A549 (cell line): ENCODE measurements at regions not wholly inside any gene's neighbourhood (a gene's known extent, or its start where the extent isn't known, plus 50 kb on each side); places are given as distances from the start of the nearest gene placed in this dataset.

Source experiments
- ATAC-seq, 2 experiments: fragments of 200-7000 bp in 1 of 2; fragments of >200 bp in 1 of 2; cut with Nextera tagmentation in 1 of 2; cut with Tn5 transposase in 1 of 2; 3 replicates each; pipeline versions ENCODE4 v1.8.0 to v1.9.1; 2018 to 2020; ENCODE audit warnings: mild to moderate bottlenecking in 1 of 2, moderate library complexity in 1 of 2
- CTCF ChIA-PET: fragments of 300-600 bp; sonication (Branson Sonifier 250); formaldehyde crosslinking; extraction: SDS; loops from one replicate; lab custom pipeline; 2021; ENCODE audit warnings: antibody characterized with exemption, inconsistent platforms; lab: Yijun Ruan, JAX
- POLR2A ChIA-PET: fragments of 350-600 bp; formaldehyde crosslinking; extraction: SDS; loops from one replicate; lab custom pipeline; 2021; ENCODE audit warnings: antibody characterized with exemption, inconsistent platforms; lab: Yijun Ruan, JAX
- DNase-seq, 2 experiments: peaks; one replicate each; pipeline versions ENCODE4 v3.0.0 to v3.0.0-alpha.2; 2011 to 2016; ENCODE audit warnings: low read depth in 1 of 2, low spot score in 1 of 2
- FAIRE-seq: peaks from 2 replicates; lab custom pipeline; 2011; peaks lifted over from hg19 to GRCh38; lab: Jason Lieb, UNC
- H3K27ac ChIP-seq, 2 experiments: fragments of >200 bp; sonication (Bioruptor Twin); formaldehyde crosslinking; 3 replicates each; pipeline ENCODE4 v1.5.1; 2016 to 2017
- H3K4me1 ChIP-seq: fragments of >200 bp; sonication (Bioruptor Twin); formaldehyde crosslinking; 3 replicates; pipeline ENCODE4 v1.6.1; 2016
- H3K4me2 ChIP-seq: fragments of >200 bp; sonication (Bioruptor Twin); formaldehyde crosslinking; 3 replicates; pipeline ENCODE4 v1.6.1; 2016
- H3K4me3 ChIP-seq: fragments of >200 bp; sonication (Bioruptor Twin); formaldehyde crosslinking; 3 replicates; pipeline ENCODE4 v1.5.1; 2016
- H3K9me3 ChIP-seq: fragments of >200 bp; sonication (Bioruptor Twin); formaldehyde crosslinking; 3 replicates; pipeline ENCODE4 v1.6.1; 2016
- CBX2 ChIP-seq: fragments of 200-600 bp; sonication (generic); IDR thresholded peaks from 2 replicates; pipeline ENCODE4 v1.6.1; 2016; ENCODE audit warnings: low read depth, mild to moderate bottlenecking, borderline replicate concordance
- CBX8 ChIP-seq: fragments of 200-600 bp; sonication (generic); IDR thresholded peaks from 2 replicates; pipeline ENCODE4 v1.6.1; 2016
- CEBPB ChIP-seq, 2 experiments: fragments of >200 bp in 1 of 2; sonication (Bioruptor Twin) in 1 of 2; formaldehyde crosslinking in 1 of 2; IDR thresholded peaks; 2 replicates each; pipeline ENCODE4 v1.6.1; 2012 to 2016
- EHMT2 ChIP-seq: fragments of 200-600 bp; sonication (generic); IDR thresholded peaks from 2 replicates; pipeline ENCODE4 v1.6.1; 2016; ENCODE audit warnings: antibody characterized with exemption, low read depth, mild to moderate bottlenecking, moderate library complexity
- EP300 ChIP-seq, 2 experiments: fragments of >200 bp; sonication (Bioruptor Twin); formaldehyde crosslinking; IDR thresholded peaks; 2 replicates in 1 of 2; 3 replicates in 1 of 2; pipeline ENCODE4 v1.6.1; 2016 to 2017
- HEYL ChIP-seq: fragments of 250-450 bp; sonication (Bioruptor Pico); IDR thresholded peaks from 2 replicates; pipeline ENCODE4 v1.8.0; 2021; ENCODE audit warnings: mild to moderate bottlenecking, moderate library complexity
- HOXB5 ChIP-seq: fragments of 250-450 bp; sonication (Bioruptor Pico); IDR thresholded peaks from 2 replicates; pipeline ENCODE4 v1.5.0; 2020; ENCODE audit warnings: mild to moderate bottlenecking, moderate library complexity
- MAFK ChIP-seq: fragments of 450-650 bp; IDR thresholded peaks from 2 replicates; pipeline ENCODE4 v1.6.1; 2014; ENCODE audit not compliant: partially characterized antibody
- MYC ChIP-seq: IDR thresholded peaks from 2 replicates; pipeline ENCODE4 v1.6.1; 2012; ENCODE audit warnings: mild to moderate bottlenecking, inconsistent platforms, low read length, improper control_type of control experiment, borderline replicate concordance
- NR3C1 ChIP-seq: fragments of >200 bp; sonication (Bioruptor Twin); formaldehyde crosslinking; IDR thresholded peaks from 3 replicates; pipeline ENCODE4 v1.6.1; 2017
- POLR2A ChIP-seq: IDR thresholded peaks from 2 replicates; pipeline ENCODE4 v1.6.1; 2012; ENCODE audit warnings: mild to moderate bottlenecking, low read length
- POLR2AphosphoS2 ChIP-seq: conservative IDR thresholded peaks from 2 replicates; pipeline ENCODE4 v1.6.1; 2012; ENCODE audit warnings: low read length, improper control_type of control experiment, inconsistent platforms
- RAD21 ChIP-seq, 2 experiments: fragments of >200 bp in 1 of 2; sonication (Bioruptor Twin) in 1 of 2; formaldehyde crosslinking in 1 of 2; IDR thresholded peaks in 1 of 2; conservative IDR thresholded peaks in 1 of 2; 2 replicates in 1 of 2; 3 replicates in 1 of 2; pipeline ENCODE4 v1.6.1; 2012 to 2018; ENCODE audit warnings: inconsistent platforms in 1 of 2
- RFX5 ChIP-seq: fragments of 450-650 bp; IDR thresholded peaks from 2 replicates; pipeline ENCODE4 v1.7.1; 2014; ENCODE audit warnings: antibody characterized with exemption, mild to moderate bottlenecking, moderate library complexity
- RNF2 ChIP-seq: fragments of 200-600 bp; sonication (generic); IDR thresholded peaks from 2 replicates; pipeline ENCODE4 v1.6.1; 2016; ENCODE audit warnings: low read depth, mild to moderate bottlenecking, antibody characterized with exemption, moderate library complexity, borderline replicate concordance
- SMC3 ChIP-seq: fragments of >200 bp; sonication (Bioruptor Twin); formaldehyde crosslinking; IDR thresholded peaks from 3 replicates; pipeline ENCODE4 v1.6.1; 2018; ENCODE audit warnings: inconsistent platforms
- SREBF2 ChIP-seq: fragments of 450-650 bp; IDR thresholded peaks from 2 replicates; pipeline ENCODE4 v1.6.1; 2014; ENCODE audit warnings: mild to moderate bottlenecking, moderate library complexity
- ZC3H11A ChIP-seq: fragments of 450-650 bp; IDR thresholded peaks from 2 replicates; pipeline ENCODE4 v1.6.1; 2014; ENCODE audit warnings: antibody characterized with exemption, mild to moderate bottlenecking
- ZSCAN20 ChIP-seq: fragments of 250-450 bp; sonication (Bioruptor Pico); IDR thresholded peaks from 2 replicates; pipeline ENCODE4 v1.8.0; 2022; ENCODE audit warnings: mild to moderate bottlenecking, moderate library complexity
- WGBS: methylation state at CpG from one replicate; pipeline ENCODE4 v1.1.6; 2017; ENCODE audit errors: missing lambda C conversion rate; 5-methylcytosine and 5-hydroxymethylcytosine counted together
- TF ChIP-seq, protein P1 (sequence below): IDR thresholded peaks from 2 replicates; pipeline ENCODE4 v1.6.1; 2012
- TF ChIP-seq, protein P2 (sequence below): fragments of 200-600 bp; sonication (generic); IDR thresholded peaks from 2 replicates; pipeline ENCODE4 v1.6.1; 2016; ENCODE audit warnings: antibody characterized with exemption, mild to moderate bottlenecking, moderate library complexity
- TF ChIP-seq, protein P3 (sequence below): fragments of 250-450 bp; sonication (Bioruptor Pico); IDR thresholded peaks from 2 replicates; pipeline ENCODE4 v1.5.0; 2020; ENCODE audit warnings: low read depth, mild to moderate bottlenecking, moderate library complexity
- TF ChIP-seq, protein P4 (sequence below): fragments of 250-450 bp; sonication (Bioruptor Pico); IDR thresholded peaks from 2 replicates; pipeline ENCODE4 v1.5.0; 2021; ENCODE audit warnings: mild to moderate bottlenecking, moderate library complexity, borderline replicate concordance

DNA sequence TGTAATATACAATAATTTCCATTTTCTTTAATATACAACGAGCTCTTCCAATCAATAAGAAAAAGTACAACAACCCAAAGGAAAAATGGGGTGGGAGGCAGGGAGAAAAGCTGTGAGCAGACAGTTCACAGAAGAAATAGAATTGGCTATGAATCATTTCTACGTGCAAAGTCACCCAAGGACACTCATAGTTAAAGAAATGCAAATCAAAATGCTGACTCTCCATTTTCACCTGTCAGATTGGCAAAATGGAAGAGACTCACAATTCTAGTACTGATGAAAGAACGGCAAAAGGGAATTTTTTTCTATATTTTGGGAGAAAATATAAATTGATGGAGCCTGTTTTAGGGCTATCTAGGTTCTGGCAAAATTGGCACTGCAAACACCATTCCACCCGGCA is 116.3 kb upstream of the MEF2A start:
- no peak for DNase-seq
- CTCF ChIA-PET, result interaction anchor here (1.8 kb wide), 1 partner anchor 255 kb away, joined by 4 read pairs; no protein-coding TSS in a partner anchor
- no peak for FAIRE-seq
- no peaks in the 10 kb centered on the region for H3K9me3 ChIP-seq
- POLR2A ChIA-PET, result no interaction called here
- TF ChIP-seq MAFK, result peak; percentile 87
- no peak for TF ChIP-seq RAD21 (conservative IDR thresholded peaks at IDR 0.05 in 1 of 2, IDR thresholded peaks at IDR 0.05 in 1 of 2)
- TF ChIP-seq, all 56 proteins: peak for 1
- H3K4me1 ChIP-seq, result no peaks in the 10 kb centered on the region
- H3K4me2 ChIP-seq, result no peak overlapping the region
- H3K4me3 ChIP-seq, result no peak overlapping the region
- no peak overlapping the region for H3K27ac ChIP-seq
- ATAC-seq, result no peak
- 79% methylated on average over 4 of the region's 4 CpGs for WGBS

DNA sequence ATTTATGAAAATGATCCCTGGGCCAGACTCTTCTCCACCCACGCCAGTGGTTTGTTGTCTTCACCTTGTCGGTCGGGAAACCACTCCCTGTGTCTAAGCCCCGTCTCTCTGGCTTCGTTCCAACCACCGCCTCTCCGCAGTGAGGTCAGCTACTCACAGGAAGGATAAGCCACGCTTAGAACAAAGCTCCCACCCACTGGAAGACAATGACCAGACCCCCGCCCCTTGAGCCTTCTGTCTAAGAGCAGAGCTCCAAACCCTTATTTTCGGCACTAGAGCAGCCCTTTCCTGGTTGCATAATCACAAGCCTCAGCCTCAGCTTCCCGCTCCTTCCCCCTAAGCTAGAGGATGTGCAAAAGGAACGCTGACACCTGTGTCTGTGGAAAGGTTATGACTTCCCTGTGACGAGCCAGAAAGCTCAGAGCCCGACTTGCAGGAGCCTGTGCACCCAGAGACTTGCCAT is 114.9 kb upstream of the MEF2A start:
- TF ChIP-seq, protein P1, sequence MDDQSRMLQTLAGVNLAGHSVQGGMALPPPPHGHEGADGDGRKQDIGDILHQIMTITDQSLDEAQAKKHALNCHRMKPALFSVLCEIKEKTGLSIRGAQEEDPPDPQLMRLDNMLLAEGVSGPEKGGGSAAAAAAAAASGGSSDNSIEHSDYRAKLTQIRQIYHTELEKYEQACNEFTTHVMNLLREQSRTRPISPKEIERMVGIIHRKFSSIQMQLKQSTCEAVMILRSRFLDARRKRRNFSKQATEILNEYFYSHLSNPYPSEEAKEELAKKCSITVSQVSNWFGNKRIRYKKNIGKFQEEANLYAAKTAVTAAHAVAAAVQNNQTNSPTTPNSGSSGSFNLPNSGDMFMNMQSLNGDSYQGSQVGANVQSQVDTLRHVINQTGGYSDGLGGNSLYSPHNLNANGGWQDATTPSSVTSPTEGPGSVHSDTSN, result no peak
- TF ChIP-seq, protein P2, sequence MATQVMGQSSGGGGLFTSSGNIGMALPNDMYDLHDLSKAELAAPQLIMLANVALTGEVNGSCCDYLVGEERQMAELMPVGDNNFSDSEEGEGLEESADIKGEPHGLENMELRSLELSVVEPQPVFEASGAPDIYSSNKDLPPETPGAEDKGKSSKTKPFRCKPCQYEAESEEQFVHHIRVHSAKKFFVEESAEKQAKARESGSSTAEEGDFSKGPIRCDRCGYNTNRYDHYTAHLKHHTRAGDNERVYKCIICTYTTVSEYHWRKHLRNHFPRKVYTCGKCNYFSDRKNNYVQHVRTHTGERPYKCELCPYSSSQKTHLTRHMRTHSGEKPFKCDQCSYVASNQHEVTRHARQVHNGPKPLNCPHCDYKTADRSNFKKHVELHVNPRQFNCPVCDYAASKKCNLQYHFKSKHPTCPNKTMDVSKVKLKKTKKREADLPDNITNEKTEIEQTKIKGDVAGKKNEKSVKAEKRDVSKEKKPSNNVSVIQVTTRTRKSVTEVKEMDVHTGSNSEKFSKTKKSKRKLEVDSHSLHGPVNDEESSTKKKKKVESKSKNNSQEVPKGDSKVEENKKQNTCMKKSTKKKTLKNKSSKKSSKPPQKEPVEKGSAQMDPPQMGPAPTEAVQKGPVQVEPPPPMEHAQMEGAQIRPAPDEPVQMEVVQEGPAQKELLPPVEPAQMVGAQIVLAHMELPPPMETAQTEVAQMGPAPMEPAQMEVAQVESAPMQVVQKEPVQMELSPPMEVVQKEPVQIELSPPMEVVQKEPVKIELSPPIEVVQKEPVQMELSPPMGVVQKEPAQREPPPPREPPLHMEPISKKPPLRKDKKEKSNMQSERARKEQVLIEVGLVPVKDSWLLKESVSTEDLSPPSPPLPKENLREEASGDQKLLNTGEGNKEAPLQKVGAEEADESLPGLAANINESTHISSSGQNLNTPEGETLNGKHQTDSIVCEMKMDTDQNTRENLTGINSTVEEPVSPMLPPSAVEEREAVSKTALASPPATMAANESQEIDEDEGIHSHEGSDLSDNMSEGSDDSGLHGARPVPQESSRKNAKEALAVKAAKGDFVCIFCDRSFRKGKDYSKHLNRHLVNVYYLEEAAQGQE, result no peak
- TF ChIP-seq, protein P3, sequence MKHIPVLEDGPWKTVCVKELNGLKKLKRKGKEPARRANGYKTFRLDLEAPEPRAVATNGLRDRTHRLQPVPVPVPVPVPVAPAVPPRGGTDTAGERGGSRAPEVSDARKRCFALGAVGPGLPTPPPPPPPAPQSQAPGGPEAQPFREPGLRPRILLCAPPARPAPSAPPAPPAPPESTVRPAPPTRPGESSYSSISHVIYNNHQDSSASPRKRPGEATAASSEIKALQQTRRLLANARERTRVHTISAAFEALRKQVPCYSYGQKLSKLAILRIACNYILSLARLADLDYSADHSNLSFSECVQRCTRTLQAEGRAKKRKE (CRISPR knock-in tag), result no peak
- TF ChIP-seq CBX2, result no peak
- no peak for TF ChIP-seq RNF2
- no peaks in the 10 kb centered on the region for H3K9me3 ChIP-seq
- no peak overlapping the region for H3K4me2 ChIP-seq
- CTCF ChIA-PET, result interaction anchor here (1.1 kb wide), 1 partner anchor 106 kb away, joined by 3 read pairs; no protein-coding TSS in a partner anchor
- no peak for ATAC-seq
- H3K4me3 ChIP-seq, result no peak overlapping the region
- no peak for DNase-seq
- H3K4me1 ChIP-seq, result no peaks in the 10 kb centered on the region
- POLR2A ChIA-PET, result no interaction called here
- no peak overlapping the region for H3K27ac ChIP-seq
- WGBS, result 77% methylated on average over 14 of the region's 14 CpGs
- FAIRE-seq, result no peak

DNA sequence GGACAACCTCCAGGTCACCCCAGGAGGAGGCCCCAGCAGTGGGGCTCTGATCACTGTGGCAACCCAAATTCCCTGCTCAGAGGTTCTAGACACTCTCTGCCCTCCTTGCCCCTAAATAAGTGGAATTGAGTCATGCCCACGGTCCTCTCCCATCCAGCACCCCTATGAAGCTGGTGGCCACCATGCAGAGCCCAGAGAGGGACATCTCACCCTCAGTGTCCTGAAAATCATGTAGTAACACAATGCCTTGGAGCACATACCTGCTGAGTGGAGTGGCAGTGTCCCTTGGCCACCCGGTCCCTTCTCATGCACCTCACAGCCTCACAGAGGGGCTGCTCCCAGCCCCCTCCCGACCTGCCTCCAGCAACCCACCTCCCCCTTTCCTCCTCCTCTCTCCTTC is 114.3 kb upstream of the MEF2A start:
- no peak for FAIRE-seq

More for the DNA sequence above, 114.3 kb upstream of the MEF2A start:
- ChIA-PET CTCF (no interaction called here), POLR2A (no interaction called here)
- Histone ChIP-seq H3K27ac (no peak overlapping the region), H3K9me3 (no peaks in the 10 kb centered on the region), H3K4me1 (no peaks in the 10 kb centered on the region), H3K4me3 (no peak overlapping the region), H3K4me2 (no peak overlapping the region)
- TF ChIP-seq NR3C1 (no peak), RFX5 (no peak), POLR2A (no peak), ZC3H11A (no peak), CBX8 (no peak), ZSCAN20 (CRISPR knock-in tag) (no peak), SMC3 (no peak), POLR2AphosphoS2 (no peak), HEYL (CRISPR knock-in tag) (no peak), HOXB5 (no peak), CEBPB (IDR thresholded peaks at IDR 0.05) (no peak), SREBF2 (no peak), EHMT2 (no peak), MYC (no peak), EP300 (IDR thresholded peaks at IDR 0.05) (no peak)
- TF ChIP-seq, protein P4, sequence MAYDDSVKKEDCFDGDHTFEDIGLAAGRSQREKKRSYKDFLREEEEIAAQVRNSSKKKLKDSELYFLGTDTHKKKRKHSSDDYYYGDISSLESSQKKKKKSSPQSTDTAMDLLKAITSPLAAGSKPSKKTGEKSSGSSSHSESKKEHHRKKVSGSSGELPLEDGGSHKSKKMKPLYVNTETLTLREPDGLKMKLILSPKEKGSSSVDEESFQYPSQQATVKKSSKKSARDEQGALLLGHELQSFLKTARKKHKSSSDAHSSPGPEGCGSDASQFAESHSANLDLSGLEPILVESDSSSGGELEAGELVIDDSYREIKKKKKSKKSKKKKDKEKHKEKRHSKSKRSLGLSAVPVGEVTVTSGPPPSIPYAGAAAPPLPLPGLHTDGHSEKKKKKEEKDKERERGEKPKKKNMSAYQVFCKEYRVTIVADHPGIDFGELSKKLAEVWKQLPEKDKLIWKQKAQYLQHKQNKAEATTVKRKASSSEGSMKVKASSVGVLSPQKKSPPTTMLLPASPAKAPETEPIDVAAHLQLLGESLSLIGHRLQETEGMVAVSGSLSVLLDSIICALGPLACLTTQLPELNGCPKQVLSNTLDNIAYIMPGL (CRISPR knock-in tag), result no peak
- TF ChIP-seq, protein P2, result no peak
- no peak for DNase-seq
- ATAC-seq, result no peak
- 33% methylated on average over 3 of the region's 3 CpGs for WGBS
